Neural progenitor cell (in vitro differentiated cells): ENCODE measurements at regions not wholly inside any gene's neighbourhood (a gene's known extent, or its start where the extent isn't known, plus 50 kb on each side); places are given as distances from the start of the nearest gene placed in this dataset.

Source experiments
- DNase-seq: peaks from one replicate; pipeline ENCODE4 v3.0.0-alpha.2; 2016; ENCODE audit warnings: low spot score
- H2AFZ ChIP-seq: fragments of 200-600 bp; sonication (generic); replicated peaks from 2 replicates; pipeline ENCODE4 v1.6.1; 2016; ENCODE audit warnings: antibody characterized with exemption
- H3F3A ChIP-seq: fragments of 200-600 bp; sonication (generic); 2 replicates; pipeline ENCODE4 v1.6.1; 2016; ENCODE audit warnings: antibody characterized with exemption, low read depth
- H3K27ac ChIP-seq: fragments of 200-600 bp; sonication (generic); 2 replicates; pipeline ENCODE4 v1.5.1; 2016; ENCODE audit warnings: mild to moderate bottlenecking
- H3K27me3 ChIP-seq: fragments of 200-600 bp; sonication (generic); 2 replicates; pipeline ENCODE4 v1.6.1; 2016; ENCODE audit warnings: mild to moderate bottlenecking, moderate library complexity
- H3K36me3 ChIP-seq: fragments of 200-600 bp; sonication (generic); 2 replicates; pipeline ENCODE4 v1.5.1; 2016
- H3K4me1 ChIP-seq: fragments of 200-600 bp; sonication (generic); 2 replicates; pipeline ENCODE4 v1.6.1; 2016; ENCODE audit warnings: mixed run types
- H3K4me2 ChIP-seq: fragments of 200-600 bp; sonication (generic); 2 replicates; pipeline ENCODE4 v1.6.1; 2016
- H3K4me3 ChIP-seq: fragments of 200-600 bp; sonication (generic); 2 replicates; pipeline ENCODE4 v1.5.1; 2016
- H3K79me2 ChIP-seq: fragments of 200-600 bp; sonication (generic); 2 replicates; pipeline ENCODE4 v1.6.1; 2016; ENCODE audit warnings: low read depth
- H3K9ac ChIP-seq: fragments of 200-600 bp; sonication (generic); 2 replicates; pipeline ENCODE4 v1.6.1; 2016
- H3K9me3 ChIP-seq: fragments of 200-600 bp; sonication (generic); 2 replicates; pipeline ENCODE4 v1.5.1; 2016; ENCODE audit warnings: low read depth
- H4K20me1 ChIP-seq: fragments of 200-600 bp; sonication (generic); 2 replicates; pipeline ENCODE4 v1.6.1; 2016; ENCODE audit warnings: low read depth
- H3K27ac Mint-ChIP-seq: 3 replicates; pipeline ENCODE4 v1.8.0; 2021; ENCODE audit warnings: mixed read lengths
- H3K27me3 Mint-ChIP-seq: 2 replicates; pipeline ENCODE4 v1.8.0; 2022; ENCODE audit warnings: low read depth, mild to moderate bottlenecking, inconsistent platforms, moderate library complexity, mixed read lengths; ENCODE audit not compliant: insufficient read depth
- H3K36me3 Mint-ChIP-seq: 3 replicates; pipeline ENCODE4 v1.8.0; 2021; ENCODE audit warnings: mixed read lengths
- H3K4me1 Mint-ChIP-seq: 3 replicates; pipeline ENCODE4 v1.8.0; 2021; ENCODE audit warnings: mixed read lengths
- H3K4me3 Mint-ChIP-seq: 3 replicates; pipeline ENCODE4 v1.8.0; 2021; ENCODE audit warnings: mild to moderate bottlenecking, moderate library complexity, mixed read lengths
- H3K9me3 Mint-ChIP-seq: 3 replicates; pipeline ENCODE4 v1.8.0; 2020; ENCODE audit warnings: mixed read lengths
- CTCF ChIP-seq: fragments of 200-600 bp; sonication (generic); IDR thresholded peaks from 2 replicates; pipeline ENCODE4 v1.5.1; 2017; ENCODE audit warnings: antibody characterized with exemption, mild to moderate bottlenecking
- EZH2 ChIP-seq: fragments of 200-600 bp; sonication (generic); IDR thresholded peaks from 2 replicates; pipeline ENCODE4 v1.6.1; 2017; ENCODE audit warnings: antibody characterized with exemption, mild to moderate bottlenecking, moderate library complexity
- EZH2phosphoT487 ChIP-seq: fragments of 200-600 bp; sonication (generic); IDR thresholded peaks from 2 replicates; pipeline ENCODE4 v1.6.1; 2017; ENCODE audit warnings: antibody characterized with exemption

- Histone ChIP-seq H3K9ac (no peak overlapping the region), H4K20me1 (no peaks in the 10 kb centered on the region), H3K9me3 (no peaks in the 10 kb centered on the region), H3K4me3 (no peak overlapping the region), H2AFZ (no peak overlapping the region), H3K79me2 (no peaks in the 10 kb centered on the region), H3F3A (no peaks in the 10 kb centered on the region), H3K36me3 (no peaks in the 10 kb centered on the region), H3K27ac (no peak overlapping the region), H3K4me2 (no peak overlapping the region), H3K4me1 (no peaks in the 10 kb centered on the region), H3K27me3 (no peaks in the 10 kb centered on the region)
- Mint-ChIP-seq H3K9me3 (peaks cover 3% of the 10 kb centered on the region), H3K27ac (no peak overlapping the region), H3K4me1 (no peaks in the 10 kb centered on the region), H3K27me3 (no peaks in the 10 kb centered on the region), H3K36me3 (no peaks in the 10 kb centered on the region), H3K4me3 (no peak overlapping the region)
- TF ChIP-seq EZH2phosphoT487 (no peak), CTCF (no peak), EZH2 (no peak)
- no peak for DNase-seq
Observed at GRCh38 chr3:163462446-163462845, 1615.8 kb downstream of the SI start.

- TF ChIP-seq EZH2phosphoT487, result no peak
- no peak for TF ChIP-seq CTCF
- no peak for TF ChIP-seq EZH2
- Mint-ChIP-seq H3K27me3 (no peaks in the 10 kb centered on the region), H3K27ac (no peak overlapping the region), H3K4me1 (no peaks in the 10 kb centered on the region), H3K9me3 (no peaks in the 10 kb centered on the region), H3K36me3 (no peaks in the 10 kb centered on the region), H3K4me3 (no peak overlapping the region)
- H3K27me3 ChIP-seq, result no peaks in the 10 kb centered on the region
- H3K4me2 ChIP-seq, result no peak overlapping the region
- H3K9ac ChIP-seq, result no peak overlapping the region
- no peak for DNase-seq
- no peak overlapping the region for H3K4me3 ChIP-seq
- H3F3A ChIP-seq, result no peaks in the 10 kb centered on the region
- H3K79me2 ChIP-seq, result no peaks in the 10 kb centered on the region
- H4K20me1 ChIP-seq, result no peaks in the 10 kb centered on the region
- no peak overlapping the region for H2AFZ ChIP-seq
- no peaks in the 10 kb centered on the region for H3K9me3 ChIP-seq
- no peak overlapping the region for H3K27ac ChIP-seq
- H3K4me1 ChIP-seq, result no peaks in the 10 kb centered on the region
- no peaks in the 10 kb centered on the region for H3K36me3 ChIP-seq
Observed at GRCh38 chr3:163450698-163451097, 1627.6 kb downstream of the SI start.

- H3K79me2 ChIP-seq, result no peaks in the 10 kb centered on the region
- no peak overlapping the region for H3K27ac Mint-ChIP-seq
- no peaks in the 10 kb centered on the region for H3K27me3 ChIP-seq
- H3K4me1 Mint-ChIP-seq, result no peaks in the 10 kb centered on the region
- H2AFZ ChIP-seq, result no peak overlapping the region
- no peaks in the 10 kb centered on the region for H3K27me3 Mint-ChIP-seq
- H3K27ac ChIP-seq, result no peak overlapping the region
- H3K4me3 Mint-ChIP-seq, result no peak overlapping the region
- H4K20me1 ChIP-seq, result no peaks in the 10 kb centered on the region
- no peaks in the 10 kb centered on the region for H3K36me3 Mint-ChIP-seq
- TF ChIP-seq EZH2, result no peak
- TF ChIP-seq CTCF, result no peak
- no peak for TF ChIP-seq EZH2phosphoT487
- no peaks in the 10 kb centered on the region for H3F3A ChIP-seq
- H3K9me3 ChIP-seq, result no peaks in the 10 kb centered on the region
- no peak for DNase-seq
- H3K9me3 Mint-ChIP-seq, result no peaks in the 10 kb centered on the region
- H3K36me3 ChIP-seq, result no peaks in the 10 kb centered on the region
- H3K4me2 ChIP-seq, result no peak overlapping the region
- H3K9ac ChIP-seq, result no peak overlapping the region
- H3K4me3 ChIP-seq, result no peak overlapping the region
- H3K4me1 ChIP-seq, result no peaks in the 10 kb centered on the region
Observed at GRCh38 chr3:163438760-163439159, 1639.5 kb downstream of the SI start.

- H3K4me1 ChIP-seq, result no peaks in the 10 kb centered on the region
- no peak overlapping the region for H3K4me3 Mint-ChIP-seq
- H3K9me3 ChIP-seq, result no peaks in the 10 kb centered on the region
- H3K4me1 Mint-ChIP-seq, result no peaks in the 10 kb centered on the region
- H3K36me3 Mint-ChIP-seq, result no peaks in the 10 kb centered on the region
- H3K27me3 ChIP-seq, result no peaks in the 10 kb centered on the region
- H3K4me2 ChIP-seq, result no peak overlapping the region
- H3F3A ChIP-seq, result no peaks in the 10 kb centered on the region
- peaks cover 5% of the 10 kb centered on the region for H3K27me3 Mint-ChIP-seq
- H3K27ac ChIP-seq, result no peak overlapping the region
- no peaks in the 10 kb centered on the region for H3K9me3 Mint-ChIP-seq
- no peak overlapping the region for H2AFZ ChIP-seq
- H3K9ac ChIP-seq, result no peak overlapping the region
- H4K20me1 ChIP-seq, result no peaks in the 10 kb centered on the region
- H3K4me3 ChIP-seq, result no peak overlapping the region
- no peak for TF ChIP-seq EZH2phosphoT487
- no peak for TF ChIP-seq CTCF
- no peak for TF ChIP-seq EZH2
- DNase-seq, result no peak
- H3K79me2 ChIP-seq, result no peaks in the 10 kb centered on the region
- H3K27ac Mint-ChIP-seq, result no peak overlapping the region
- no peaks in the 10 kb centered on the region for H3K36me3 ChIP-seq
Observed at GRCh38 chr3:163422671-163423070, 1655.6 kb downstream of the SI start.
